AG04450 (cell line): ENCODE measurements at regions not wholly inside any gene's neighbourhood (a gene's known extent, or its start where the extent isn't known, plus 50 kb on each side); places are given as distances from the start of the nearest gene placed in this dataset.

Source experiments
- CTCF ChIA-PET: fragments of 300-600, 350-600 bp; formaldehyde crosslinking; extraction: SDS; loops from one replicate; lab custom pipeline; 2022; ENCODE audit warnings: antibody characterized with exemption, inconsistent platforms; lab: Charles Lee
- POLR2A ChIA-PET: fragments of 350-600 bp; formaldehyde crosslinking; extraction: SDS; loops from one replicate; lab custom pipeline; 2021; ENCODE audit warnings: antibody characterized with exemption, inconsistent platforms; lab: Yijun Ruan, JAX
- DNase-seq: peaks from one replicate; pipeline ENCODE4 v3.0.0-alpha.2; 2011; ENCODE audit warnings: low read depth, low spot score
- H3K27ac ChIP-seq: one replicate; pipeline ENCODE4 v1.5.1; 2012; ENCODE audit warnings: low read depth, low read length, control low read depth
- H3K27me3 ChIP-seq: one replicate; pipeline ENCODE4 v1.6.0; 2012; ENCODE audit warnings: low read length; ENCODE audit not compliant: control insufficient read depth, insufficient read depth
- H3K4me3 ChIP-seq: 2 replicates; pipeline ENCODE4 v1.5.1; 2011; ENCODE audit warnings: mild to moderate bottlenecking, low read depth, low read length, control low read depth
- H3K9me3 ChIP-seq: 2 replicates; pipeline ENCODE4 v1.5.1; 2012; ENCODE audit warnings: low read length; ENCODE audit not compliant: control insufficient read depth, insufficient read depth
- CTCF ChIP-seq: IDR thresholded peaks from 2 replicates; pipeline ENCODE4 v1.5.1; 2011; ENCODE audit warnings: low read depth, low read length, control low read depth, inconsistent platforms

GRCh38 chr2:22347306-22347705 lies 1037.7 kb upstream of the KLHL29 start:
- no peak for DNase-seq
- ChIA-PET POLR2A (no interaction called here), CTCF (no interaction called here)
- H3K27me3 ChIP-seq = no peaks in the 10 kb centered on the region
- H3K9me3 ChIP-seq = 0 out of 2 replicates have a peak, but pooled peaks cover 6% of the 10 kb centered on the region
- no peak overlapping the region for H3K4me3 ChIP-seq
- H3K27ac ChIP-seq = no peak overlapping the region
- TF ChIP-seq CTCF = no peak

GRCh38 chr2:22350621-22351020 lies 1034.4 kb upstream of the KLHL29 start:
- no peak for TF ChIP-seq CTCF
- Histone ChIP-seq H3K27ac (no peak overlapping the region), H3K27me3 (no peaks in the 10 kb centered on the region), H3K9me3 (0 out of 2 replicates have a peak, but pooled peaks cover 2% of the 10 kb centered on the region), H3K4me3 (no peak overlapping the region)
- no peak for DNase-seq
- POLR2A ChIA-PET = no interaction called here
- CTCF ChIA-PET = no interaction called here

- CTCF ChIA-PET = interaction anchor here (1.1 to 1.2 kb wide), 3 partner anchors 9 to 1404 kb away, joined by 3 read pairs; no protein-coding TSS in a partner anchor
- no peak overlapping the region for H3K27ac ChIP-seq
- POLR2A ChIA-PET = no interaction called here
- no peak overlapping the region for H3K4me3 ChIP-seq
- peaks cover 2% of the 10 kb centered on the region; the same call in 1 of the 2 replicates for H3K9me3 ChIP-seq
- DNase-seq = no peak
- no peaks in the 10 kb centered on the region for H3K27me3 ChIP-seq
- TF ChIP-seq CTCF = peak; percentile 56
These were observed 1029.1 kb upstream of the KLHL29 start for GRCh38 chr2:22355816-22356433.

GRCh38 chr2:22359071-22359672 lies 1025.8 kb upstream of the KLHL29 start:
- Histone ChIP-seq H3K27ac (no peak overlapping the region), H3K27me3 (no peaks in the 10 kb centered on the region), H3K4me3 (no peak overlapping the region), H3K9me3 (peaks cover 2% of the 10 kb centered on the region; the same call in 1 of the 2 replicates)
- no peak for DNase-seq
- ChIA-PET CTCF (no interaction called here), POLR2A (no interaction called here)
- no peak for TF ChIP-seq CTCF

- H3K9me3 ChIP-seq = peaks cover 2% of the 10 kb centered on the region; the same call in 1 of the 2 replicates
- DNase-seq = no peak
- H3K27me3 ChIP-seq = no peaks in the 10 kb centered on the region
- H3K4me3 ChIP-seq = no peak overlapping the region
- POLR2A ChIA-PET = no interaction called here
- CTCF ChIA-PET = no interaction called here
- H3K27ac ChIP-seq = no peak overlapping the region
- no peak for TF ChIP-seq CTCF
These were observed 1024.1 kb upstream of the KLHL29 start for GRCh38 chr2:22360735-22361374.
